ENCODE measurements at regions not wholly inside any gene's neighbourhood (a gene's known extent, or its start where the extent isn't known, plus 50 kb on each side); places are given as distances from the start of the nearest gene placed in this dataset.

- no peak for TF ChIP-seq TAF1 (IDR thresholded peaks at IDR 0.05; ENCODE audit: borderline replicate concordance, low read depth, low read length)
- no peak for TF ChIP-seq CTCF (IDR thresholded peaks at IDR 0.05 in 2 of 3, conservative IDR thresholded peaks at IDR 0.05 in 1 of 3; ENCODE audit: control insufficient read depth in 2 of 3, extremely low read depth in 1 of 3, insufficient read depth in 1 of 3, low read depth in 3 of 3, low read length in 3 of 3)
- TF ChIP-seq KDM1A (IDR thresholded peaks at IDR 0.05; ENCODE audit: borderline replicate concordance), result no peak
- no peak for TF ChIP-seq USF2 (IDR thresholded peaks at IDR 0.05; ENCODE audit: borderline replicate concordance, low read depth, low read length)
- TF ChIP-seq TCF3 (IDR thresholded peaks at IDR 0.05; ENCODE audit: borderline replicate concordance, insufficient read depth, low read depth, low read length), result no peak
- no peak for TF ChIP-seq ZBTB33 (IDR thresholded peaks at IDR 0.05)
- no peak for TF ChIP-seq YY1 (IDR thresholded peaks at IDR 0.05; ENCODE audit: low read depth, low read length)
- TF ChIP-seq ESRRA (IDR thresholded peaks at IDR 0.05; ENCODE audit: low read length), result no peak
- TF ChIP-seq EZH2 (IDR thresholded peaks at IDR 0.05; ENCODE audit: borderline replicate concordance, control insufficient read depth, low read depth, low read length), result no peak
Measured at GRCh38 chr4:8731364-8731763, 138.8 kb downstream of the CPZ start.
